Heart left ventricle (tissue), 16 donors: ENCODE measurements at regions not wholly inside any gene's neighbourhood (a gene's known extent, or its start where the extent isn't known, plus 50 kb on each side); places are given as distances from the start of the nearest gene placed in this dataset.
A peak's percentile ranks its signal among the peaks of the same experiment; 100 is the strongest.

Experiments
- ATAC-seq, 4 donors: fragments of 200-7000 bp; cut with Tn5 transposase; one replicate each; pipeline ENCODE4 v1.9.1; 2020 to 2022; ENCODE audit warnings: moderate library complexity in 4 of 4, mild to moderate bottlenecking in 3 of 4, moderate number of reproducible peaks in 1 of 4
- DNase-seq, 5 donors: peaks; one replicate each; pipeline ENCODE4 v3.0.0-alpha.2; 2020
- H3K27ac ChIP-seq, 12 donors: fragments of 200-600 bp; sonication (generic) in 4 of 12; one replicate each; pipeline versions ENCODE4 v1.5.0 to v1.8.0; 2016 to 2022; ENCODE audit warnings: mild to moderate bottlenecking in 2 of 12
- H3K27me3 ChIP-seq, 9 donors: fragments of 200-600 bp; sonication (generic) in 2 of 9; one replicate each; pipeline versions ENCODE4 v1.5.1 to v1.8.0; 2016 to 2022; ENCODE audit warnings: mild to moderate bottlenecking in 3 of 9
- H3K36me3 ChIP-seq, 9 donors: fragments of 200-600 bp; sonication (generic) in 2 of 9; one replicate each; pipeline versions ENCODE4 v1.5.0 to v1.8.0; 2018 to 2022; ENCODE audit warnings: mild to moderate bottlenecking in 2 of 9
- H3K4me1 ChIP-seq, 12 donors: fragments of 200-600 bp; sonication (generic) in 4 of 12; one replicate each; pipeline versions ENCODE4 v1.5.0 to v1.8.0; 2016 to 2022; ENCODE audit warnings: mild to moderate bottlenecking in 3 of 12
- H3K4me3 ChIP-seq, 12 donors: fragments of 200-600 bp; sonication (generic) in 4 of 12; one replicate each; pipeline versions ENCODE4 v1.5.0 to v1.8.0; 2017 to 2022; ENCODE audit warnings: mild to moderate bottlenecking in 9 of 12, moderate library complexity in 4 of 12
- H3K9me3 ChIP-seq, 12 donors: fragments of 200-600 bp; sonication (generic) in 4 of 12; one replicate each; pipeline versions ENCODE4 v1.5.0 to v1.8.0; 2016 to 2022; ENCODE audit warnings: mild to moderate bottlenecking in 1 of 12
- CTCF ChIP-seq, 12 donors: fragments of 200-600 bp; sonication (generic) in 4 of 12; IDR thresholded peaks; one replicate each; pipeline versions ENCODE4 v1.5.0 to v1.8.0; 2018 to 2022; ENCODE audit warnings: antibody characterized with exemption in 12 of 12, mild to moderate bottlenecking in 5 of 12
- POLR2A ChIP-seq, 2 donors: fragments of 450-650 bp; IDR thresholded peaks; one replicate each; pipeline ENCODE4 v1.6.1; 2017; ENCODE audit warnings: antibody characterized with exemption in 2 of 2, mild to moderate bottlenecking in 2 of 2, moderate library complexity in 2 of 2
- WGBS, 4 donors: extraction: QIAGEN DNeasy Blood & Tissue Kit in 2 of 4; methylation state at CpG; one replicate each; pipeline versions ENCODE4 v1.1.5 to v1.1.7; 2013 to 2018; 5-methylcytosine and 5-hydroxymethylcytosine counted together
- intact Hi-C, 10 donors: fragments of 100-400 bp; cut with DNase I; formaldehyde crosslinking; loops; one replicate each; pipeline versions ENCODE4 v1.11.1 to v1.14.2; 2022
- donor health status: ischemic (EF 13 %, LVEDD 7.1; RV severe dilation, severe dysfunction).
- donor health status: healthy with polysubstance abuse.
- donor health status: DM: no; HTN: yes; CAD: no.
- donor health status: DM: no; HTN: no; CAD: no.
- donor health status: ischemic (EF 25% LVEDD 6.9; RV normal size, moderate dysfunction).
- donor health status: ischemic (EF 25% LVEDD 5.7; RV mildly dilated, moderate dysfunction).
- donor health status: healthy.
- donor health status: DM: yes; HTN: yes; CAD: no.
- donor health status: ischemic (EF 35%, LVEDD 5.7; RV mildly dilated, moderate dysfunction).
- donor health status: nonischemic (EF 11% LVEDD 7.7; RV severe dilation, severe dysfunction).
- donor health status: DM: yes; HTN: yes; CAD: no.
- donor health status: PGD.
- donor health status: ischemic (EF 29% LVEDD 5.4; RV normal size, mild dysfunction).
- donor health status: nonischemic (EF 23%, LVEDD 6.1; RV moderate dilation, normal function).

DNA sequence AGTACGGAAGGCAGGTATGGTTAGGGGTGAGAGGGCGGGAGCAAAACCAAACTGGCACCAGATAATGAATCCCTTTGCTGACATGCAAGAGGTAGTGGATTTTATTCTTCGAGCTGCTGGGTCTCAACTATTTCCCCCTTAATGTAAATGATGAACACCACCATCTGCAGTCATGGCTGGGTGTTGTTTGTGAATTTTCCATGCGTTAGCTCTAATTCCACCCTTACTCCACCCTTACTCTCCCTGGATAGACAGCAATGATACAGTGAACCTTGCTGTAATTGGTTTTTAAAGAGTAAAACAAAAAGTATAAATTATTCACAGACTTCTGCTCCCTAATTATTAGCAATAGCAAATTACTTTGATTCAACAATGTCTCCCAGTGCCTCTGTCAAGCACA, 74.5 kb upstream of the PDE1C start:
- H3K4me3 ChIP-seq = no peak overlapping the region
- H3K4me1 ChIP-seq = peaks cover 0 to 17% (median 0%) of the 10 kb centered on the region in 12 donors
- 81 to 91% (median 86%) methylated on average over 4 of the region's 4 CpGs for WGBS, 4 donors
- peaks cover 0 to 7% (median 0%) of the 10 kb centered on the region in 12 donors for H3K9me3 ChIP-seq
- ATAC-seq = no peak
- no peak for DNase-seq
- H3K27ac ChIP-seq = no peak overlapping the region
- intact Hi-C loops = no loop called here
- no peaks in the 10 kb centered on the region for H3K27me3 ChIP-seq
- TF ChIP-seq CTCF (IDR thresholded peaks at IDR 0.05) (no peak), POLR2A (IDR thresholded peaks at IDR 0.05) (no peak)
- no peaks in the 10 kb centered on the region for H3K36me3 ChIP-seq

GRCh38 chr7:32143301-32143700, 73.1 kb upstream of the PDE1C start:
- DNase-seq = no peak

DNA sequence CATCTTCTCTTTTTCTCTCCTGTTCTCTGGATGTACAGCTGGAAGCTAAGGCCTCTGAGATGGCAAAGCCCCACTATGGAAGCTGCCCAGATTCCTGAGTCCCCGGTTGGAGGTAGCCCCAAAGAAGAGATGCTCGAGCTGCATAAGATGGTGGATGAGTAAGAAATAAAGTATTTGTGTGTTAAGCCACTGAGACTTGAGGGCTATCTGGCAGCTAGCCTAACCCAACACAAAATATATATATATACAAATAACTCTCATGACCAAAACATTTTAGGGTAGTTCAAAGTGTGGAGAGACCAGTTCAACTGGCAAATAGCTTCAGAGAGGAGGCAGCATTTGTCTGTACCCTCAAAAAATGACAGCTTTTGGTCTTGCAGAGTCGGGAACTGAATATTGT, 72.4 kb upstream of the PDE1C start:
- DNase-seq (no peak), ATAC-seq (no peak)
- Histone ChIP-seq H3K27me3 (no peaks in the 10 kb centered on the region), H3K4me1 (peaks cover 0 to 4% (median 0%) of the 10 kb centered on the region in 12 donors), H3K27ac (no peak overlapping the region), H3K9me3 (peaks cover 0 to 7% (median 0%) of the 10 kb centered on the region in 12 donors), H3K36me3 (no peaks in the 10 kb centered on the region), H3K4me3 (no peak overlapping the region)
- intact Hi-C loops = no loop called here
- TF ChIP-seq CTCF (IDR thresholded peaks at IDR 0.05) (no peak), POLR2A (IDR thresholded peaks at IDR 0.05) (no peak)
- WGBS, 4 donors = 49 to 81% (median 63%) methylated on average over 3 of the region's 3 CpGs

More at GRCh38 chr7:32143301-32143700, 73.1 kb upstream of the PDE1C start:
- no peak for TF ChIP-seq CTCF (IDR thresholded peaks at IDR 0.05)
- no peak for TF ChIP-seq POLR2A (IDR thresholded peaks at IDR 0.05)
- H3K9me3 ChIP-seq = peaks cover 0 to 7% (median 0%) of the 10 kb centered on the region in 12 donors
- H3K27ac ChIP-seq = no peak overlapping the region
- intact Hi-C loops = no loop called here
- no peaks in the 10 kb centered on the region for H3K36me3 ChIP-seq
- 78 to 92% (median 84%) methylated on average over 6 of the region's 6 CpGs for WGBS, 4 donors
- no peak overlapping the region for H3K4me3 ChIP-seq
- peaks cover 0 to 6% (median 0%) of the 10 kb centered on the region in 12 donors for H3K4me1 ChIP-seq
- no peak for ATAC-seq
- no peaks in the 10 kb centered on the region for H3K27me3 ChIP-seq

- H3K4me1 ChIP-seq = peaks cover 0 to 3% (median 0%) of the 10 kb centered on the region in 12 donors
- no peak for ATAC-seq
- WGBS, 4 donors = 63 to 71% (median 70%) methylated on average over 5 of the region's 5 CpGs
- H3K9me3 ChIP-seq = no peaks in the 10 kb centered on the region
- intact Hi-C loops = no loop called here
- no peak overlapping the region for H3K4me3 ChIP-seq
- no peak for DNase-seq
- H3K36me3 ChIP-seq = no peaks in the 10 kb centered on the region
- no peak overlapping the region for H3K27ac ChIP-seq
- TF ChIP-seq POLR2A (IDR thresholded peaks at IDR 0.05) = no peak
- TF ChIP-seq CTCF (IDR thresholded peaks at IDR 0.05) = peak in 2 of 12 donors; percentile 19
- no peaks in the 10 kb centered on the region for H3K27me3 ChIP-seq
Measured at GRCh38 chr7:32140210-32140939, 70.2 kb upstream of the PDE1C start.
